Transverse colon (tissue), 4 donors: ENCODE measurements at regions not wholly inside any gene's neighbourhood (a gene's known extent, or its start where the extent isn't known, plus 50 kb on each side); places are given as distances from the start of the nearest gene placed in this dataset.

Experiments
- DNase-seq: peaks from one replicate; pipeline ENCODE4 v3.0.0-alpha.2; 2019
- H3K27ac ChIP-seq, 4 donors: fragments of 200-600 bp; sonication (generic); 2 replicates each; pipeline ENCODE4 v1.5.1; 2016 to 2018; ENCODE audit warnings: inconsistent platforms in 4 of 4
- H3K27me3 ChIP-seq: fragments of 200-600 bp; sonication (generic); 2 replicates; pipeline ENCODE4 v1.5.1; 2017; ENCODE audit warnings: inconsistent platforms
- H3K36me3 ChIP-seq, 4 donors: fragments of 200-600 bp; sonication (generic); 2 replicates each; pipeline ENCODE4 v1.5.1; 2017 to 2019; ENCODE audit warnings: inconsistent platforms in 4 of 4
- H3K4me1 ChIP-seq, 4 donors: fragments of 200-600 bp; sonication (generic); 2 replicates each; pipeline ENCODE4 v1.5.1; 2017 to 2020; ENCODE audit warnings: inconsistent platforms in 4 of 4
- H3K4me3 ChIP-seq, 4 donors: fragments of 200-600 bp; sonication (generic); 1 replicate in 1 of 4; 2 replicates in 3 of 4; pipeline versions ENCODE4 v1.5.1 to v1.6.1; 2017 to 2019; ENCODE audit warnings: inconsistent platforms in 4 of 4
- H3K9me3 ChIP-seq, 2 donors: fragments of 200-600 bp; sonication (generic); 2 replicates each; pipeline ENCODE4 v1.5.1; 2017 to 2019; ENCODE audit warnings: inconsistent platforms in 2 of 2
- EP300 ChIP-seq: sonication (generic); formaldehyde crosslinking; IDR thresholded peaks from one replicate; pipeline ENCODE4 v1.6.1; 2017; ENCODE audit warnings: antibody characterized with exemption, low read depth
- POLR2A ChIP-seq: fragments of 450-650 bp; IDR thresholded peaks from one replicate; pipeline ENCODE4 v1.6.1; 2016; ENCODE audit warnings: antibody characterized with exemption, mild to moderate bottlenecking, moderate library complexity
- POLR2AphosphoS5 ChIP-seq, 3 donors: sonication (generic); formaldehyde crosslinking; IDR thresholded peaks; one replicate each; pipeline ENCODE4 v1.6.1; 2016; ENCODE audit warnings: antibody characterized with exemption in 3 of 3
- WGBS, 2 donors: methylation state at CpG; one replicate each; pipeline ENCODE4 v1.1.5; 2018; ENCODE audit warnings: low coverage in 1 of 2; 5-methylcytosine and 5-hydroxymethylcytosine counted together
- in situ Hi-C, 4 donors: fragments of 200-750 bp; cut with MboI; loops; one replicate each; pipeline versions ENCODE4 v1.15.0 to v1.15.1; 2017; ENCODE audit warnings: low sequenced_read_pairs in 3 of 4, low pct_ligation_motif_present in 1 of 4, low pct_unique_long_range_greater_than_20kb in 1 of 4
- intact Hi-C: fragments of 100-400 bp; cut with DNase I; formaldehyde crosslinking; loops from one replicate; pipeline ENCODE4 v1.15.1; 2023; ENCODE audit warnings: low total_unique reads
- TF ChIP-seq, protein P1 (sequence below), 5 experiments: fragments of 200-600 bp in 3 of 5; fragments of 450-650 bp in 2 of 5; sonication (generic) in 3 of 5; IDR thresholded peaks; 1 replicate in 2 of 5; 2 replicates in 3 of 5; pipeline ENCODE4 v1.5.1; 2016 to 2017; ENCODE audit warnings: antibody characterized with exemption in 5 of 5, inconsistent platforms in 3 of 5, mild to moderate bottlenecking in 2 of 5, moderate library complexity in 1 of 5

GRCh38 chr12:107501681-107502080 is 183.9 kb upstream of the PWP1 start:
- intact Hi-C loops = no loop called here
- Histone ChIP-seq H3K36me3 (no peaks in the 10 kb centered on the region), H3K4me3 (no peak overlapping the region), H3K9me3 (no peaks in the 10 kb centered on the region), H3K27me3 (no peaks in the 10 kb centered on the region), H3K4me1 (no peaks in the 10 kb centered on the region), H3K27ac (no peak overlapping the region)
- DNase-seq = no peak
- WGBS, 2 donors = 70 to 77% methylated on average over 3 to 4 of the region's 4 CpGs
- in situ Hi-C loops = no loop called here
- TF ChIP-seq, protein P1, sequence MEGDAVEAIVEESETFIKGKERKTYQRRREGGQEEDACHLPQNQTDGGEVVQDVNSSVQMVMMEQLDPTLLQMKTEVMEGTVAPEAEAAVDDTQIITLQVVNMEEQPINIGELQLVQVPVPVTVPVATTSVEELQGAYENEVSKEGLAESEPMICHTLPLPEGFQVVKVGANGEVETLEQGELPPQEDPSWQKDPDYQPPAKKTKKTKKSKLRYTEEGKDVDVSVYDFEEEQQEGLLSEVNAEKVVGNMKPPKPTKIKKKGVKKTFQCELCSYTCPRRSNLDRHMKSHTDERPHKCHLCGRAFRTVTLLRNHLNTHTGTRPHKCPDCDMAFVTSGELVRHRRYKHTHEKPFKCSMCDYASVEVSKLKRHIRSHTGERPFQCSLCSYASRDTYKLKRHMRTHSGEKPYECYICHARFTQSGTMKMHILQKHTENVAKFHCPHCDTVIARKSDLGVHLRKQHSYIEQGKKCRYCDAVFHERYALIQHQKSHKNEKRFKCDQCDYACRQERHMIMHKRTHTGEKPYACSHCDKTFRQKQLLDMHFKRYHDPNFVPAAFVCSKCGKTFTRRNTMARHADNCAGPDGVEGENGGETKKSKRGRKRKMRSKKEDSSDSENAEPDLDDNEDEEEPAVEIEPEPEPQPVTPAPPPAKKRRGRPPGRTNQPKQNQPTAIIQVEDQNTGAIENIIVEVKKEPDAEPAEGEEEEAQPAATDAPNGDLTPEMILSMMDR (IDR thresholded peaks at IDR 0.05) = no peak
- TF ChIP-seq POLR2A (no peak), EP300 (no peak), POLR2AphosphoS5 (IDR thresholded peaks at IDR 0.05) (no peak)

DNA sequence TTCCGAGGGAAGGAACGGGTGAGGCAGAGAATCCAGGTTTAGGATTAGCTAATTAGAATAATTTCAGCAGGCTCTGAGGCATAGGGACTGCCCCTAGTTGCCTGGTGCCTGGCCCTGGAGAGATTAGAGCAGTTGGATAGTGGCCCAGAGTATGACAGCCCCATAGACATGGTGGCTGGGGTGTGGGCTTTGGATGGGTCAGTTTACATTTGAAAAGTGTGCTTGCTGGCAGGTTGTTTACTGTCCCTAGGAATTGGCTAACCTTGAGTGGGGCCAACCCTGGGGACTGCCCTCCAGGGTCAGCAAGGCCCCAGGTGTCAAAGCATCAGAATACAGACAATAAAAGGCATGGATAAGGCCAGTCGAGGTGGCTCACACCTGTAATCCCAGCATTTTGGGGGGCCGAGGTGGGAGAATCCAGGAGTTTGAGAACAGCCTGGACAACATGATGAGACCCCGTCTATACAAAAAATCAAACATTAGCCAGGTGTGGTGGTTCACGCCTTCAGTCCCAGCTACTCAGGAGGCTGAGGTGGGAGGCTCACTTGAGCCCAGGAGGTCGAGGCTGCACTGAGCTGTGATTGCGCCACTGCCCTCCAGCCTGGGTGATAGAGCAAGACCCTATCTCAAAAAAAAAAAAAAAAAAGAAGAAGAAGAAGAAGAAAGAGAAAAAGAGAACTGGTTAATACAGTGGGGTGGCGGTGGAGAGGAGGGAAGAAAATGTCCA is 182.3 kb upstream of the PWP1 start:
- WGBS, 2 donors = 87 to 90% methylated on average over 3 to 9 of the region's 9 CpGs
- no peak for DNase-seq
- no peak overlapping the region for H3K4me3 ChIP-seq
- TF ChIP-seq EP300 (no peak), POLR2AphosphoS5 (IDR thresholded peaks at IDR 0.05) (no peak), POLR2A (no peak)
- TF ChIP-seq, protein P1 (IDR thresholded peaks at IDR 0.05) = no peak
- H3K9me3 ChIP-seq = no peaks in the 10 kb centered on the region
- in situ Hi-C loops = no loop called here
- H3K4me1 ChIP-seq = no peaks in the 10 kb centered on the region
- H3K27me3 ChIP-seq = no peaks in the 10 kb centered on the region
- no peak overlapping the region for H3K27ac ChIP-seq
- intact Hi-C loops = no loop called here
- H3K36me3 ChIP-seq = no peaks in the 10 kb centered on the region

DNA sequence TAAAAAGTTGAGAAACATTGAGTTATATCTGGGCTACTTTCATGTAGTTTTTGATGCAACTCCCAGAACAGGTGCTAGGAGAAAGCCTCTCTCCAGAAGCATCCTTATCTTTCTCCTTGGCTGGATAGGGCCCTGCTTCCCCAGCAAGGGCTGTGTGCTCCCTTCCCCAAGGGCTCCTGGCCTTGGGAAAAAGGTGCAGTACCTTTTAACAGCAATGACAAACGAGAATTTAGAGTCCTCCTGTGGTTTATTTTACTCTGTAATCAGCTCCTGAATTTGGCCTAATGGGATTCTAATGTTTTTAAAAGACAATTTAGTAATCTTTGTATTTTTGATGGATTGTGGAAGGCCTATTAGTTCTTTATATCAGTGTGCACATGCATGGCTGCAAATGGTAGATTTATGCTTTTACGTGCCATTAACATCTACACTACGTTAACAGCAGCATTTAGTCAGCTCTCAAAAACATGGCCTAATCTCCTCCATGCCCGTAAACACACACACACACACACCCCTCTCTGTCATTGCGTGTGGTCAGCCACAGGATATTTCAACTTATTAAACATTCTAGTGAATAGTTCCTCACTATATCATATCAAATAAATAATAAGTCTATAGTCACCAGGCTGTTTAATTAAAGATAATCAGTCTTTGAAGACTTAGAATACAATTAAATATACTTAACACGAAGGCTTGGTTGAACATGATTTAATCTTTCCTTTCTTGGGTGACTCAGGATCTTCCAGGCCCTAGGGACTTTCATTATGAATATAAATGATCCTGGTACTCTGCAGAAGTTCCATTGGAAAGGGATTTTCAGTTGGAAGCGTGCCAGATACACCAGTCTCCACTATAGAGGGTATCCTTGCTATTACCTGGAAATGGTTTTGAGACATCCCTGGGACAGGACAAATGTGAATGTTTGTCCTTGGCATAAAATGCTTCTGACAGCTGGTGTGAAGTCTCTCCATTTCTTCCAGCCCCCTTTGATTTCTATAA is 181.4 kb upstream of the PWP1 start:
- intact Hi-C loops = no loop called here
- in situ Hi-C loops = no loop called here
- Histone ChIP-seq H3K36me3 (no peaks in the 10 kb centered on the region), H3K27me3 (no peaks in the 10 kb centered on the region), H3K27ac (no peak overlapping the region), H3K4me3 (no peak overlapping the region), H3K9me3 (no peaks in the 10 kb centered on the region), H3K4me1 (no peaks in the 10 kb centered on the region)
- TF ChIP-seq POLR2A = no peak
- TF ChIP-seq, protein P1 (IDR thresholded peaks at IDR 0.05) = no peak
- no peak for TF ChIP-seq EP300
- TF ChIP-seq POLR2AphosphoS5 (IDR thresholded peaks at IDR 0.05) = no peak
- DNase-seq = no peak
- 74 to 75% methylated on average over 7 of the region's 7 CpGs for WGBS, 2 donors

DNA sequence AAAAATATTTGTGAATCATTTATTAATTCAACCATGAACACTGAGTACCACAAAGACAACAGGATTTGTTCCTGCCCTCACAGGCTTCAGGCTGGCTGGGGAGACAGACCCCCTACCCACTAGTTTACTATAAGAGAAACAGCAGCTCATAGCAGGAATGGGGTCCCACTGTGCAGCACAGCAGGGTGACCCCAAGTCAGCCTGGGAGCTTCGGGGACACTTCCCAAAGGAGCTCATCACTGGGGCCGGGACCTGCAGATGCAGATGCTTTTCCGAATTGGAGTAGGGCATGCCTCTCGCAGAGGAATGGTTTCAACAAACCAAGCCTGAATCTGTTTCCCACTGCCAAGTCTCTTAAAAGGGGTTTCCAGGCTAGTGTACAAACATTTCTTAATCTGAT is 176.2 kb upstream of the PWP1 start:
- no peaks in the 10 kb centered on the region for H3K4me1 ChIP-seq
- in situ Hi-C loops = no loop called here
- H3K27ac ChIP-seq = no peak overlapping the region
- no peak overlapping the region for H3K4me3 ChIP-seq
- no peaks in the 10 kb centered on the region for H3K36me3 ChIP-seq
- H3K9me3 ChIP-seq = no peaks in the 10 kb centered on the region
- no peak for TF ChIP-seq POLR2A
- TF ChIP-seq POLR2AphosphoS5 (IDR thresholded peaks at IDR 0.05) = no peak
- TF ChIP-seq EP300 = no peak
- TF ChIP-seq, protein P1 (IDR thresholded peaks at IDR 0.05) = no peak
- 89% methylated on average over 4 of the region's 4 CpGs; no CpG with 5 or more reads in 1 of the 2 donors for WGBS, 2 donors
- intact Hi-C loops = no loop called here
- no peaks in the 10 kb centered on the region for H3K27me3 ChIP-seq
- no peak for DNase-seq
